Glutamatergic neuron (in vitro differentiated cells): ENCODE measurements at regions not wholly inside any gene's neighbourhood (a gene's known extent, or its start where the extent isn't known, plus 50 kb on each side); places are given as distances from the start of the nearest gene placed in this dataset.
"Not testable (repeated sequence)": the region's sequence is repeated elsewhere in the genome, so short reads cannot be mapped to it uniquely, and the experiment has no call there.

ENCODE experiments used
- DNase-seq: peaks from one replicate; pipeline ENCODE4 v3.0.0; 2022
- H3K27ac Mint-ChIP-seq: one replicate; pipeline ENCODE4 v1.8.0; 2020; ENCODE audit warnings: mild to moderate bottlenecking, mixed read lengths, inconsistent platforms; ENCODE audit not compliant: unreplicated experiment
- H3K27me3 Mint-ChIP-seq: one replicate; pipeline ENCODE4 v1.8.0; 2020; ENCODE audit warnings: mild to moderate bottlenecking, moderate library complexity, mixed read lengths, inconsistent platforms; ENCODE audit not compliant: unreplicated experiment
- H3K36me3 Mint-ChIP-seq: one replicate; pipeline ENCODE4 v1.8.0; 2020; ENCODE audit warnings: mild to moderate bottlenecking, mixed read lengths, inconsistent platforms; ENCODE audit not compliant: unreplicated experiment
- H3K4me1 Mint-ChIP-seq: one replicate; pipeline ENCODE4 v1.8.0; 2020; ENCODE audit warnings: mild to moderate bottlenecking, low read depth, mixed read lengths, inconsistent platforms; ENCODE audit not compliant: unreplicated experiment
- H3K4me3 Mint-ChIP-seq: one replicate; pipeline ENCODE4 v1.8.0; 2020; ENCODE audit warnings: mild to moderate bottlenecking, mixed read lengths, inconsistent platforms; ENCODE audit not compliant: unreplicated experiment
- H3K9me3 Mint-ChIP-seq: one replicate; pipeline ENCODE4 v1.8.0; 2020; ENCODE audit warnings: mild to moderate bottlenecking, moderate library complexity, mixed read lengths, inconsistent platforms; ENCODE audit not compliant: unreplicated experiment
- TF ChIP-seq, protein P1 (sequence below): fragments of 200-600 bp; sonication (generic); IDR thresholded peaks from one replicate; pipeline ENCODE4 v1.5.0; 2021; ENCODE audit not compliant: partially characterized antibody, unreplicated experiment

DNA sequence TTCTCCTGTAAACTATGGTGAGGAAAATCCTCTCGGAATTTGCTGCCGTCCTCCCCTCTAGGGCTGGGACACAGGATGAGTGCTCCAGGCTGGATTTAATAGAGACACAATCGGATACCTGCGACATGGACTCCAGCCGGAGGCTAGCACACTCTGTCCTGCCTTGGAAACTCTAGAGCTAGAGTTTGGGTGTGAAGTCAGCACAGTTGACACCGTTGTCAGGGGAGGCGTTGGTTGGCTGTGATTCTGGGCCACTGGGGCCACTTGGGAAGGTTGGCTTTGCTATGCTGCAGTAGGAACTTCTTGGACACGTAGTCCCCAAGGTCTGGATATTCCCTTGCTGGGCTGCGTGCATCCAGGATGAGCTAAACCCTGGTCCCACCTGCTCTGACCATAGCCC lies 169.4 kb downstream of the NRN1 start:
- H3K27me3 Mint-ChIP-seq = peaks cover 19% of the 10 kb centered on the region
- no peak for DNase-seq
- peaks cover 34% of the 10 kb centered on the region for H3K9me3 Mint-ChIP-seq
- H3K27ac Mint-ChIP-seq = no peak overlapping the region
- peaks cover 36% of the 10 kb centered on the region for H3K4me1 Mint-ChIP-seq
- no peak overlapping the region for H3K4me3 Mint-ChIP-seq
- TF ChIP-seq, protein P1, sequence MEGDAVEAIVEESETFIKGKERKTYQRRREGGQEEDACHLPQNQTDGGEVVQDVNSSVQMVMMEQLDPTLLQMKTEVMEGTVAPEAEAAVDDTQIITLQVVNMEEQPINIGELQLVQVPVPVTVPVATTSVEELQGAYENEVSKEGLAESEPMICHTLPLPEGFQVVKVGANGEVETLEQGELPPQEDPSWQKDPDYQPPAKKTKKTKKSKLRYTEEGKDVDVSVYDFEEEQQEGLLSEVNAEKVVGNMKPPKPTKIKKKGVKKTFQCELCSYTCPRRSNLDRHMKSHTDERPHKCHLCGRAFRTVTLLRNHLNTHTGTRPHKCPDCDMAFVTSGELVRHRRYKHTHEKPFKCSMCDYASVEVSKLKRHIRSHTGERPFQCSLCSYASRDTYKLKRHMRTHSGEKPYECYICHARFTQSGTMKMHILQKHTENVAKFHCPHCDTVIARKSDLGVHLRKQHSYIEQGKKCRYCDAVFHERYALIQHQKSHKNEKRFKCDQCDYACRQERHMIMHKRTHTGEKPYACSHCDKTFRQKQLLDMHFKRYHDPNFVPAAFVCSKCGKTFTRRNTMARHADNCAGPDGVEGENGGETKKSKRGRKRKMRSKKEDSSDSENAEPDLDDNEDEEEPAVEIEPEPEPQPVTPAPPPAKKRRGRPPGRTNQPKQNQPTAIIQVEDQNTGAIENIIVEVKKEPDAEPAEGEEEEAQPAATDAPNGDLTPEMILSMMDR = no peak
- no peaks in the 10 kb centered on the region for H3K36me3 Mint-ChIP-seq

DNA sequence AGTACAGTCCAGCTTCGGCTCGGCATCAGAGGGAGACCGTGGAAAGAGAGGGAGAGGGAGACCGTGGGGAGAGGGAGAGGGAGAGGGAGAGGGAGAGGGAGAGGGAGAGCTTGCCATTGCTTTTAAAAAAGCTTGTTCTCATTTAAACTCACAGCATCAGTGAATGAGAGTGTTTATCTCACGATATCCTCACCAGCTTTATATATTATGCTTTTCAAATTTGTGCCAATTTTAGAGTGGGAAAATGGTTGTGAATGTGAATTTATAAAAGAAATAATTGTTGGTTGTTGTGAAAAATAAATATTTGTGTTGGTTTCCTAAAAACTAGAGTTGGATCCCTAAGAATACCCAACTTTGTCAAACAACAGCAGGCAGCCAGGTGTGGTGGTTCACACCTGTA lies 170.1 kb downstream of the NRN1 start:
- Mint-ChIP-seq H3K9me3 (peaks cover 34% of the 10 kb centered on the region), H3K4me1 (peaks cover 33% of the 10 kb centered on the region), H3K27me3 (peaks cover 19% of the 10 kb centered on the region)
- DNase-seq, H3K27ac Mint-ChIP-seq, H3K36me3 Mint-ChIP-seq, H3K4me3 Mint-ChIP-seq: not testable (repeated sequence)

DNA sequence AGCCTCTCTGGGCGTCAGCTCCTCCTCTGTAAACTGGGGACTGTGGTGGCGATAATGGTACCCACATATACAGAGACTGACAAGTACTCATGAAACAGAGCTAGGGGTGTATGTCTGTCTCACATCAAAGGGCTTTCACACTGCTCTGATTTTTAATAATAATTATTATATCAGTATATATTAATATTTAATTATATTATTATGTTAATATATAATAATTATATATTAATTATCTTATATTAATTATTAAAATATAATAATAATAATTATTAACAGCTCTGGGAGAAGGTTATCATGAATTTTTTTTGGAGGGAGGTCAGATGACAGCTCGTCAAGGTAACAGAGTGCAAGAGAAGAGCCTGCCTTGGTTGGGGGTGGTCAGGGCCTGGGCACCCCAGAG lies 173.6 kb downstream of the NRN1 start:
- Mint-ChIP-seq H3K4me3 (no peak overlapping the region), H3K27me3 (peaks cover 3% of the 10 kb centered on the region), H3K27ac (no peak overlapping the region), H3K4me1 (peaks cover 25% of the 10 kb centered on the region), H3K9me3 (peaks cover 16% of the 10 kb centered on the region), H3K36me3 (no peaks in the 10 kb centered on the region)
- TF ChIP-seq, protein P1 = no peak
- no peak for DNase-seq

DNA sequence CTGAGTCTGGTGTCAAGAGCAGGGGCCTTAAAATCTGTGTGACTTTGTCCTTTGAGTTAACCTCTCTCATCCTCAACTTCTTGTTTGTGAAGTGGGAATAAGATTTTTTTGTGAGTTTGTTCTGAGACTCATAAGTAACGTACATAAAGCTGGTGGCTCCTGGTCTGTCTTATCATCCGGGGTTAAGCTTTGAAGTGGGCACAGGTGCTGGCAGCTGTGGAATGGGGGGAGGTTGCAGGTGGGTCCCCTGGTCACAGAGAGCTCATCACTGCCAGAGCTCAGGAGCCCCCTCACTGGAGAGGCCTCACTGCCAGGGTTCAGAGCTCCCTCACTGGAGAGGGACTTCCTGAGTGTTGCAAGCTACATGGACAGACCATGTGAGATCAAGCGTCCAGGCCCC lies 174.1 kb downstream of the NRN1 start:
- TF ChIP-seq, protein P1 = no peak
- H3K36me3 Mint-ChIP-seq = no peaks in the 10 kb centered on the region
- H3K27me3 Mint-ChIP-seq = peaks cover 3% of the 10 kb centered on the region
- no peak overlapping the region for H3K27ac Mint-ChIP-seq
- H3K4me3 Mint-ChIP-seq = no peak overlapping the region
- DNase-seq = no peak
- peaks cover 16% of the 10 kb centered on the region for H3K9me3 Mint-ChIP-seq
- H3K4me1 Mint-ChIP-seq = peaks cover 28% of the 10 kb centered on the region

DNA sequence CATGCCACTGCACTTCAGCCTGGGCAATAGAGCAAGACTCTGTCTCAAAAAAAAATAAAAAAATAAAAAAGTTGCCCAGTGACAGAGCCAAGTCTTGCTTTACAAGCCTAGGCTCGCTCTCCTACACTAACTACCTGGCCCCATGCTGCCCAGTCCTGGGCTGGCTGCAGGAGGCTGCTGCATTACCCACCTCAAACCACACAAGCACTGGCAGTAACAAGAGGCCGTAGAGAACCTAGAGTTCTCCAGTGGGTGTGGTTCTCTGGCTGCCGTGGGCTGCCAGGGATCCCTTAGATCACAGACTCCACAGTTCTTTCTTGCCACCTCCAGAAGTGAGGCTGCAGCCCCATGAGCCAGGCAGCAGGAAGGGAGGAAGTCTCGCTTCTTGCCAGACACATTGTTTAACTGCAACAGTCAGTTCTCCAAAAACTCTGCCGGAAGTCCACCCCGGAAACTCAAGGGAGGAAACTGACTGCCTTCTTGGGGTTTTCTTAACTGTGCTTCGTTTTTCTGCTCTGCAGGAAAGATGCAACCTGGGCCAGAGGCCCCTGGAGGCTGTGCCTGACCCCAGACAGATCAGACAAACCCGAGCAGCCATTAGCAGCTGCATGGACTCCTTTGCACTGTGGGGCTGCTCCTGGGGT lies 175.4 kb downstream of the NRN1 start:
- not testable (repeated sequence) for H3K27ac Mint-ChIP-seq, H3K36me3 Mint-ChIP-seq, DNase-seq, H3K4me3 Mint-ChIP-seq
- Mint-ChIP-seq H3K4me1 (peaks cover 40% of the 10 kb centered on the region), H3K27me3 (peaks cover 10% of the 10 kb centered on the region), H3K9me3 (peaks cover 21% of the 10 kb centered on the region)

DNA sequence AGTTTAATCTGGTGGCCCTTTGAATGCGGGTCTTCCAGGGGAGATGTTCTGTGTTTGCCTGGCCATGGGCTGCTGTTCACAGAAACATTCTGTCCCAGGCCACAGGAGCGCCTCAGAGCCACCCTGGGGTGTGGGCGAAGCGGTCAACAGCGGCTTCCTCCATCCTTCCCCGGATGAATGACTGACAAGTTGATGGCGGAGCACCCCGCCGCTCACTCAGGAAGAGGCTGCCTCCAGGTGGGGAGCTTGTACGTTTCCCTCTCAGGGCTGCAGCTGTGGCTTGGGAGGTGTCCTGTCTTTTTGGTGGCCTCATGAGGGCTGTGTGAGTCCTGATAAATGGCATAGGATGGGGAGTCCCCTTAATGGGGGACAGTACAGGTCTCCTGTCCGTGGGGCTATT lies 178.4 kb downstream of the NRN1 start:
- peak overlapping the region; percentile 98 for H3K27ac Mint-ChIP-seq
- peaks cover 18% of the 10 kb centered on the region for H3K9me3 Mint-ChIP-seq
- H3K4me3 Mint-ChIP-seq = peak overlapping the region; percentile 70
- H3K4me1 Mint-ChIP-seq = peaks cover 34% of the 10 kb centered on the region
- TF ChIP-seq, protein P1 = no peak
- no peaks in the 10 kb centered on the region for H3K36me3 Mint-ChIP-seq
- peaks cover 10% of the 10 kb centered on the region for H3K27me3 Mint-ChIP-seq
- no peak for DNase-seq
